SK-N-SH treated with all-trans-retinoic acid at 6 μM for 48 hours (cell line): ENCODE measurements at regions not wholly inside any gene's neighbourhood (a gene's known extent, or its start where the extent isn't known, plus 50 kb on each side); places are given as distances from the start of the nearest gene placed in this dataset.

Experiments
- ARNTL ChIP-seq: fragments of 450-650 bp; formaldehyde crosslinking; IDR thresholded peaks from 2 replicates; pipeline ENCODE4 v1.5.0; 2020; ENCODE audit warnings: low read depth, mild to moderate bottlenecking, moderate library complexity, borderline replicate concordance
- BACH2 ChIP-seq: fragments of 250-450 bp; sonication (Bioruptor Pico); IDR thresholded peaks from 2 replicates; pipeline ENCODE4 v1.9.0; 2021; ENCODE audit warnings: mild to moderate bottlenecking, borderline replicate concordance
- CSDC2 ChIP-seq: fragments of 250-450 bp; sonication (Bioruptor Pico); IDR thresholded peaks from 2 replicates; pipeline ENCODE4 v1.5.0; 2020; ENCODE audit warnings: mild to moderate bottlenecking, moderate library complexity
- ISL1 ChIP-seq: fragments of 250-450 bp; sonication (Bioruptor Pico); IDR thresholded peaks from 2 replicates; pipeline ENCODE4 v2.1.2; 2022; ENCODE audit warnings: mild to moderate bottlenecking, moderate library complexity
- PPARA ChIP-seq: fragments of 250-450 bp; sonication (Bioruptor Pico); IDR thresholded peaks from 2 replicates; pipeline ENCODE4 v1.5.0; 2020; ENCODE audit warnings: mild to moderate bottlenecking, borderline replicate concordance
- RARB ChIP-seq: fragments of 250-450 bp; sonication (Bioruptor Pico); IDR thresholded peaks from 2 replicates; pipeline ENCODE4 v1.8.0; 2021; ENCODE audit warnings: mild to moderate bottlenecking, moderate library complexity
- SNAI2 ChIP-seq: fragments of 250-450 bp; sonication (Bioruptor Pico); IDR thresholded peaks from 2 replicates; pipeline ENCODE4 v1.5.0; 2020; ENCODE audit warnings: mild to moderate bottlenecking, moderate library complexity
- TCF4 ChIP-seq: fragments of 250-450 bp; sonication (Bioruptor Pico); IDR thresholded peaks from 2 replicates; pipeline ENCODE4 v1.8.0; 2021; ENCODE audit warnings: mild to moderate bottlenecking, moderate library complexity, borderline replicate concordance
- ZFP3 ChIP-seq: fragments of 250-450 bp; sonication (Bioruptor Pico); IDR thresholded peaks from 2 replicates; pipeline ENCODE4 v1.5.0; 2020; ENCODE audit warnings: mild to moderate bottlenecking, moderate library complexity
- ZFP30 ChIP-seq: fragments of 450-650 bp; formaldehyde crosslinking; IDR thresholded peaks from 2 replicates; pipeline ENCODE4 v1.5.0; 2022; ENCODE audit warnings: mild to moderate bottlenecking, moderate library complexity
- ZNF8 ChIP-seq: fragments of 450-650 bp; formaldehyde crosslinking; IDR thresholded peaks from 2 replicates; pipeline ENCODE4 v1.5.0; 2020; ENCODE audit warnings: mild to moderate bottlenecking, moderate library complexity
- TF ChIP-seq, protein P1 (sequence below): fragments of 250-450 bp; sonication (Bioruptor Pico); IDR thresholded peaks from 2 replicates; pipeline ENCODE4 v1.5.1; 2020; ENCODE audit warnings: low read depth, mild to moderate bottlenecking, moderate library complexity
- TF ChIP-seq, protein P2 (sequence below): fragments of 250-450 bp; sonication (Bioruptor Pico); IDR thresholded peaks from 2 replicates; pipeline ENCODE4 v1.8.0; 2020; ENCODE audit warnings: mild to moderate bottlenecking, moderate library complexity, borderline replicate concordance
- TF ChIP-seq, protein P3 (sequence below): fragments of 250-450 bp; sonication (Bioruptor Pico); IDR thresholded peaks from 2 replicates; pipeline ENCODE4 v1.5.0; 2020; ENCODE audit warnings: mild to moderate bottlenecking, moderate library complexity

DNA sequence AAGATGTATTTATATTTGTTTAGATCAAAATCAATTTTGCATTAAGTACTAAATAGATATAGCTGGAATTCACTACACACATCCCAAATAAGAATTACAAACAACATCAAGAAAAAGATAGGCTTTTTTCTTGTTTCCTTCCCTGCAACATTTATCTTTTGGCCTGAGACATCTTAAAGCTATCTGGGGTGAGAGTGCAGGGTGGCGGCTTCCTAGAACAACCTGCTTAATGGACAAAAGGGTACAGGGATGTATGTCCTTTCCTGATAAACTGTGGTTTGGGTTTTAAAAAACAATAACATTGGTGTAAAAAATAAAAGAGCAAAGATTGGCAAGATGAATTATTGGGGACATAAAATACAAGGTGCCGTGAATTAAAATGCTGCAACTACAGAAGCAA is 54.4 kb downstream of the EPRS1 start:
- TF ChIP-seq ZFP30 (CRISPR knock-in tag) = no peak
- TF ChIP-seq BACH2 (CRISPR knock-in tag) = no peak
- no peak for TF ChIP-seq ZFP3
- TF ChIP-seq, protein P1, sequence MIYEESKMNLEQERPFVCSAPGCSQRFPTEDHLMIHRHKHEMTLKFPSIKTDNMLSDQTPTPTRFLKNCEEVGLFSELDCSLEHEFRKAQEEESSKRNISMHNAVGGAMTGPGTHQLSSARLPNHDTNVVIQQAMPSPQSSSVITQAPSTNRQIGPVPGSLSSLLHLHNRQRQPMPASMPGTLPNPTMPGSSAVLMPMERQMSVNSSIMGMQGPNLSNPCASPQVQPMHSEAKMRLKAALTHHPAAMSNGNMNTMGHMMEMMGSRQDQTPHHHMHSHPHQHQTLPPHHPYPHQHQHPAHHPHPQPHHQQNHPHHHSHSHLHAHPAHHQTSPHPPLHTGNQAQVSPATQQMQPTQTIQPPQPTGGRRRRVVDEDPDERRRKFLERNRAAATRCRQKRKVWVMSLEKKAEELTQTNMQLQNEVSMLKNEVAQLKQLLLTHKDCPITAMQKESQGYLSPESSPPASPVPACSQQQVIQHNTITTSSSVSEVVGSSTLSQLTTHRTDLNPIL = no peak
- no peak for TF ChIP-seq CSDC2 (CRISPR knock-in tag)
- TF ChIP-seq, protein P2, sequence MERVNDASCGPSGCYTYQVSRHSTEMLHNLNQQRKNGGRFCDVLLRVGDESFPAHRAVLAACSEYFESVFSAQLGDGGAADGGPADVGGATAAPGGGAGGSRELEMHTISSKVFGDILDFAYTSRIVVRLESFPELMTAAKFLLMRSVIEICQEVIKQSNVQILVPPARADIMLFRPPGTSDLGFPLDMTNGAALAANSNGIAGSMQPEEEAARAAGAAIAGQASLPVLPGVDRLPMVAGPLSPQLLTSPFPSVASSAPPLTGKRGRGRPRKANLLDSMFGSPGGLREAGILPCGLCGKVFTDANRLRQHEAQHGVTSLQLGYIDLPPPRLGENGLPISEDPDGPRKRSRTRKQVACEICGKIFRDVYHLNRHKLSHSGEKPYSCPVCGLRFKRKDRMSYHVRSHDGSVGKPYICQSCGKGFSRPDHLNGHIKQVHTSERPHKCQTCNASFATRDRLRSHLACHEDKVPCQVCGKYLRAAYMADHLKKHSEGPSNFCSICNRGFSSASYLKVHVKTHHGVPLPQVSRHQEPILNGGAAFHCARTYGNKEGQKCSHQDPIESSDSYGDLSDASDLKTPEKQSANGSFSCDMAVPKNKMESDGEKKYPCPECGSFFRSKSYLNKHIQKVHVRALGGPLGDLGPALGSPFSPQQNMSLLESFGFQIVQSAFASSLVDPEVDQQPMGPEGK (CRISPR knock-in tag) = no peak
- TF ChIP-seq, protein P3, sequence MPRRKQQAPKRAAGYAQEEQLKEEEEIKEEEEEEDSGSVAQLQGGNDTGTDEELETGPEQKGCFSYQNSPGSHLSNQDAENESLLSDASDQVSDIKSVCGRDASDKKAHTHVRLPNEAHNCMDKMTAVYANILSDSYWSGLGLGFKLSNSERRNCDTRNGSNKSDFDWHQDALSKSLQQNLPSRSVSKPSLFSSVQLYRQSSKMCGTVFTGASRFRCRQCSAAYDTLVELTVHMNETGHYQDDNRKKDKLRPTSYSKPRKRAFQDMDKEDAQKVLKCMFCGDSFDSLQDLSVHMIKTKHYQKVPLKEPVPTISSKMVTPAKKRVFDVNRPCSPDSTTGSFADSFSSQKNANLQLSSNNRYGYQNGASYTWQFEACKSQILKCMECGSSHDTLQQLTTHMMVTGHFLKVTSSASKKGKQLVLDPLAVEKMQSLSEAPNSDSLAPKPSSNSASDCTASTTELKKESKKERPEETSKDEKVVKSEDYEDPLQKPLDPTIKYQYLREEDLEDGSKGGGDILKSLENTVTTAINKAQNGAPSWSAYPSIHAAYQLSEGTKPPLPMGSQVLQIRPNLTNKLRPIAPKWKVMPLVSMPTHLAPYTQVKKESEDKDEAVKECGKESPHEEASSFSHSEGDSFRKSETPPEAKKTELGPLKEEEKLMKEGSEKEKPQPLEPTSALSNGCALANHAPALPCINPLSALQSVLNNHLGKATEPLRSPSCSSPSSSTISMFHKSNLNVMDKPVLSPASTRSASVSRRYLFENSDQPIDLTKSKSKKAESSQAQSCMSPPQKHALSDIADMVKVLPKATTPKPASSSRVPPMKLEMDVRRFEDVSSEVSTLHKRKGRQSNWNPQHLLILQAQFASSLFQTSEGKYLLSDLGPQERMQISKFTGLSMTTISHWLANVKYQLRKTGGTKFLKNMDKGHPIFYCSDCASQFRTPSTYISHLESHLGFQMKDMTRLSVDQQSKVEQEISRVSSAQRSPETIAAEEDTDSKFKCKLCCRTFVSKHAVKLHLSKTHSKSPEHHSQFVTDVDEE (CRISPR knock-in tag) = no peak
- TF ChIP-seq SNAI2 (CRISPR knock-in tag) = no peak
- no peak for TF ChIP-seq PPARA
- TF ChIP-seq ISL1 = no peak
- TF ChIP-seq ZNF8 (CRISPR knock-in tag) = no peak
- no peak for TF ChIP-seq ARNTL (CRISPR knock-in tag)
- no peak for TF ChIP-seq RARB
- TF ChIP-seq TCF4 (CRISPR knock-in tag) = no peak
